Lung microvascular endothelial cell (primary cell): ENCODE measurements at regions not wholly inside any gene's neighbourhood (a gene's known extent, or its start where the extent isn't known, plus 50 kb on each side); places are given as distances from the start of the nearest gene placed in this dataset.

ENCODE experiments used
- DNase-seq, 2 donors: peaks; one replicate each; pipeline versions ENCODE4 v3.0.0 to v3.0.0-alpha.2; 2010; ENCODE audit warnings: low read depth in 2 of 2

- DNase-seq: no peak
Observed at GRCh38 chr5:67283275-67283987, 86.8 kb upstream of the CD180 start.

- DNase-seq: no peak
Observed at GRCh38 chr5:67281874-67282273, 85.3 kb upstream of the CD180 start.

DNA sequence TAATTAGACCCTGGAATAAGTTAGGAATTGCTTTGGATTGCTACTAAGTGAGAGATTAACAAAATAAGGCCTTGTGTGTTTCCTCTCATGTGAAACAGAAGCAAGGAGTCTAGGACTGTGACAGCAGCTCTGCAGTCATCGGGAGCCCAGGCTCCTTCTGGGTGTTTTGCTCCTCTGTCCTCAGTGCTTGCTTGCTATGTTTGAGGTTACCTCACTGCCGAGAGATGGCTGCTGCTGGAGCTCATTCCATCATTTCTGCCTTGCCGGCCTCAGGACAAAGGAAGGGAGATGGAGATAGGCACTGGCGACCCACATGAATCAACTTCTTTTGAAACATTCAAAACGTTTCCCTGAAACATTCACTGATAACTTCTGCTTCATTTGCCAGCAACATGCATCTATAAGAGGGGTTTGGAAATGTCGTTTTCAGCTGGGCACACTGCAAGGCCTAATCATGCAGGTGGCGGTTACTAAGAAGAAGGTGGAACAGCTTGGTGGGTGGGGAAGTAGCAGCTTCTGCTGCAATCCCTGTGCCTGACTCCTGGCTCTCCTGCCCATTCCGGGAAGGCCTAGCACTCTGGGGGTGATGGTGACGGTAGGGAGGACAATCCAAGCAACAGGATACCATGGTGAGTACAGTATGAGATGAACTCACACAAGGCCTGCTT lies 77.2 kb upstream of the CD180 start:
- no peak for DNase-seq

GRCh38 chr5:67272453-67273130 lies 76.0 kb upstream of the CD180 start:
- no peak for DNase-seq

DNA sequence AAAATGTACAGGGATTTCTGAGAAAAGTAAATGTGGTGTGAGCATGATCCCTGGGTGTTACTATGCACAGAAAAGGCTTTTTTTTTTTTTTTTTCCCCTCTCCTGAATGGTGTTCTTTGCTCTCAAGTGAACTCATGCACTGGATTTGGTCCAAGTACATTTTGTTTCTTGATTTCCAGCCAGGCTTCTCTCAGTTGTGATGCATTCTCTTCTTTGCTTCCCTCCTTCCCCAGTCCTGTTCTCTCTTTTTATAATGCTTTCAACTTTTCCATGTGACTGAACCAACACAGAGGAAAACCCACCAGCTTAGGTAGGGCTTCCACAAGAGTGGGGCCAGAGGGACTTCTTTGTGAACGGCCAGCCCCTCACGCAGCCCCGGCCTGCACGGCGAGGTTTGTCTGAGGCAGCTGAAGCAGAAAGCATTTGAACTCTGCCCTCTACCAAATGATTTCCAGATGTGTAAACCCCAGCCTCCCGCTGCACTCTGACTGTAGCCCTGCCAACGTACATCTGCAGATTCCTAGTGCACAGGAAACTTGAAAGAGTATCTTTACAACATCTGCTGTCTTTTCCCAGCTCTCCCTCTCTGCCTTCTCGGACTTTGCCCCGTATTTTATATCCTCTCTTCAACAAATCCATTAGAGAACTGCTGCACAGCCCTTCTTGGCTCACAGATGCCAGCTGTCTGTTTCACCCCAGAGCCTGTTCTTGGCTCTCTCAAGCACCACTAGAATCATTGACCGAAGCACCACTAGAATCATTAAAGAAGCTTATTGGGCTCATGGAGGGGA lies 71.8 kb upstream of the CD180 start:
- peak; percentile 80 to 84 for DNase-seq

DNA sequence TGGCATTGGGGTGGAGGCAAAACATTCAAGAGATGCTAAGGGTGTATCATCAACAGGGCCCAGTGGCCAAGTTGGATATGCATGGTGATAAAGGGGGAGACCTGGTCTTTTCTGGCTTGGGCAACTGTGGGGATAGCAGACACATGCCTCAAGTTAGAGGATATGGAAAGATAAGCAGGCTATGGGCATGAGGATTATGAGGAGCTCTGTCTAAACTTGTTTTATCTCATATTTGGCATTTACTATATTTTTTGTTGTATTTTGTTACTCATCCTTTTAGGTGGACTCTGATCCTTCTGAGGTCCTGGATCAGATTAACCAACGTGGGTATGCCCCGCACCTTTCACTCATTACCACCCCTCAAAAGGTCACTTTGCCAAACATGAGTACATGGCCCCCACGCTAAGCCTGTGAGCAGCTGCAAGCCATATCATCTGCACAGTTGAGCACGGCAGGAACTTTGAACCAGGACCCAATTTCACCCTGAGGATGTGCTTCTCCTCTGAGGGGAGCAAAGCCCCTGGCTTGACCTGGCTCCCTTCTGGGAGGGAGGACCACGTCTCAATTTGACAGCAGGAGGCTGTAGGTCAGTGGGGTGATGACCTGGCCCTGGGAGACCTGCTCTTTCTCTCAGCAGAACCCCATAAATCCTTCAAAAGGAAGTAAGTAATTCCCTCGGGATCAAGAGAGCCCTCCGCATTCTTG lies 71.1 kb upstream of the CD180 start:
- DNase-seq: no peak

GRCh38 chr5:67266654-67267350 lies 70.2 kb upstream of the CD180 start:
- no peak for DNase-seq

DNA sequence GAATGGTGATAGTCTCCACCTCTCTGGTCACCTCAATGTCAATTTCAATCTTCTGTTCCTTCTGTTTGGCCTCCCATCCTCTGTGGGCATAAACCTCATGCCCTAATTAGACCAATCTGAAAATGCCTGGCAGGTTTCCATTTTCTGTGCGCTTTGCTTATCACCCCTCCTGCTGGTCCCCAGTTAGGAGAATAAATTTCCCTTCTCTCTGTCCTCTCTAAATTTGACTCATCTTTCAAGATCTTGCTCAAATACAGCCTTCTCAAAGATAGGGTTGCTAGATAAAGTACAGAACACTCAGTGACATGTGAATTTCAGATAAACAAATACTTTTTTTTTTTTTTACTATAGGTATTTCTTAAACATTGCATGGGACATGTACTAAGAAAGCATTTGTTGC lies 69.4 kb upstream of the CD180 start:
- DNase-seq: no peak

DNA sequence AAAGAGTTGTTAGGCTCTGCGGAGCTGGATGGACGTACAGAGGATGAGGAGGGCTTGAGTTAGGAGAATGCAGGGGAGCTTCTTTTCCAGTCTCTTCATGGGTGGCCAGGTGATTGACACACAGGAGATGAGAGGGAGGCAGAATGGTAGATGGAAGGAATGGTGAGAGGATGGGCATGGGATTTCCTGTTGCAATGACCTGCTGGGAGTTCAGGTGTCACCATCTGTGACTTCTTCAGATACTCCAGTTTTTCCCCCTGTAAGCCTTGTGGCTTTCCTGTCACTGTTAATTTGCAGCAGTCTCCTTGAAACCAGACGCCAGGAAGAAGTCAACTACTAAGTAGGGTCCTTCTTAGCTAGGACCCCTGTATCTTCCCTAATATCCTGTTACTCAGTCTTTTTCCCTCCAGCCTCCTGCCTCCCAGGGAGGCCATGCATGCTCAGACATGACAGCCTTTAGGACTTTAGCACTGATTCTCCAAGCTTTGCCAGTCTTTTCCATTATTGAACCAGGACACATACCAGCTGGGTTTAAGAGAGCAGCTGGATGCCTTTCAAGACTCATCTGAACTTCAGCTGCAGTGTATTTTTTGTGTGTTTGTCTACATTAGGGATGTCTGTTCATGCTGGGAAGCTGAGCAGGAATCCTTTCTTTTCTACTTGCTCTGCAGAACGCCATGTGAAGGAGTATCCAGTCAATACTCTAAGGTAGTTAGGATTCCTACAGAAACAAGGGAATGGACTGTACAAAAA lies 67.2 kb upstream of the CD180 start:
- DNase-seq: no peak

- no peak for DNase-seq
Observed at GRCh38 chr5:67262956-67263355, 66.4 kb upstream of the CD180 start.

- no peak for DNase-seq
Observed at GRCh38 chr5:67262206-67262605, 65.6 kb upstream of the CD180 start.

- peak in 1 of 2 donors; percentile 14 for DNase-seq
Observed at GRCh38 chr5:67259548-67260215, 63.1 kb upstream of the CD180 start.

DNA sequence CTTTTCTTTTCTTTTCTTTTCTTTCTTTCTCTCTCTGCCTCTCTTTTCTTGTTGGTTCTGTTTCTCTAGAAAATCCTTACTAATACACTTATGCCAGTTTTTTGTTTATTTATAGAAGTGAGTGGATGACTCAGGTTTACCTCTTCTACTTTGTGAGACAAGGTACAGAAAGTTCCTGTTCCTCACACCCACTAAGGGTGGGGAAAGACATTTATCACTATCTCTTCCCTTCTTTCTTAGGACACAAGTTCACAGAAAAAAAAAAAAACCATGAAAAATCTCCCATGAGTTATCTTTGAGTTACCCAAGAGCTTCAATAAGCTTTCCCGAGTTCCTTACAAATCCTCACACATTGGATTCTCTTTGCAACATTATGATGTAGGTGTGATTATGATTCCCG lies 60.9 kb upstream of the CD180 start:
- DNase-seq: no peak

DNA sequence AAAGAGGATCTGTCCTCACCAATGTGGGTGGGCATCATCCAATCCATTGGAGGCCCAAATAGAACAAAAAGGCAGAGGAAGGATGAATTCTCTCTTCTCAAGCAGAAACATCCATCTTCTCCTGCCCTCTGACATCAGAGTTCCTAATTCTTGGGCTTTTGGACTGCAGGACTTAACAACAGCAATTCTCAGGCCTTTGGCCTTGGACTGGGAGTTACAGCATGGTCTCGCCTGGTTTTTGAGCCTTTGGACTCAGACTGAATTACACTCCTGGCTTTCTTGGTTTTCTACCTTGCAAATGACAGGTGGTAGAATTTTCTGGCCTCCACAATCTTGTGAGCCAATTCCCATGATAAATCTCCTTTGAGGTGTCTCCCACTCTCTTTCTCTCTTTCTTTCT lies 60.5 kb upstream of the CD180 start:
- no peak for DNase-seq

DNA sequence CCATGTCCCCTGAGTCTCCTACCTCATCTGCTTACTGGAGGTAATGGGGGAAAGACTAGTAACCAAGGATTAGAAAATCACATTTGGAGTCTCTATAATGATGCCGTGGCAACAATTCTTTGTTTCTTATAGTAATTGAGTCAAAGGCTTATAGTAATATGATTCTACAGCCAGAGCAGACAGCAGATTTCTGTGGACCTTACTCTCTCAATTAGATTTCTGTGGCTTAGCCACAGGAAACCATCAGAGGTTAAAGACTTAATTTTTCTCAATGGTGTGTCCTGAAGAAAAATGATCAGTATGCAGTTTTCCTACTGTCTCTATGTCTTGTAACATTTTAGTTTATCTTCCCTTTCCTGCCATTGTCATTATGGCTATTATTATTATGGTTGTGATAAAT lies 59.3 kb upstream of the CD180 start:
- DNase-seq: peak in 1 of 2 donors; percentile 65

- DNase-seq: no peak
Observed at GRCh38 chr5:67253911-67254310, 57.3 kb upstream of the CD180 start.

DNA sequence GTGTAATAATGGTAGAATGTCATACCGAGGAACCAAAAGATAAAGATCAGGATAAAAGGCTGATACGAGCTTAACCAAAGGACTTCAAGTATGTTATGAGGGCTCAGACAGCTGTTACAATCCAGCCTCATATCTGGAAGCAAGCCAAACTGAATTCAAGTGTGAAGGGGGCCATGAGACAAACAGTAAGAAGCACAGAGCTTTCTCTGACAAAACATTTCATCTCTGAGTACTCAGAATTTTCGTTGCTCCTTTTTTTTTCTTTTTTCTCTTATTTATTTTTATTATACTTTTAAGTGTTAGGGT lies 52.9 kb upstream of the CD180 start:
- DNase-seq: no peak

- DNase-seq: no peak
Observed at GRCh38 chr5:67248703-67249589, 52.3 kb upstream of the CD180 start.
